ENCODE measurements at regions not wholly inside any gene's neighbourhood (a gene's known extent, or its start where the extent isn't known, plus 50 kb on each side); places are given as distances from the start of the nearest gene placed in this dataset.

DNA sequence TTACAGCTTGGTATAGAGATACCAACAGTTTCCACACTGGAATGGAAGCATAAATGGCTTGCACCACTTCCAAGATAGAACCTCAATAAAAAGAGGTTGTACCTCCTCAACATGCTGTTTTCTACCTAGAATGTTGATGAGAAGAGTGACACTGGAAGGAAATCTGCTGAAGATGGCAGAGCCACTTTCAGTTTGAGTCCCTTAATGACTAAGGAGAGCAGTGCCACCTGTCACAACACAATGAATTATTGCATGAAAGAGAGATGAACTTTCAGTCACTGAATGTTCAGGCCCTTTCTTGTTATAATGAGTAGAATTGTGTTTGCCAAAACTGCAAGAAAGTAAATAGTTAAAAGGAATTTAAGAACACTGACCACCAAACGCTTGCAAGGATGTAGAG lies 958.5 kb downstream of the DTWD2 start:
- Histone ChIP-seq H3K9ac (ENCODE audit: control insufficient read depth, extremely low read depth, insufficient read depth, low read length) (no peak overlapping the region), H3K4me2 (ENCODE audit: control insufficient read depth, extremely low read depth, insufficient read depth, low read depth, low read length) (no peak overlapping the region), H2AFZ (ENCODE audit: control insufficient read depth, low read length) (no peak overlapping the region), H3K4me1 (ENCODE audit: control insufficient read depth, extremely low read depth, insufficient read depth, low read length) (no peaks in the 10 kb centered on the region), H3K27me3 (ENCODE audit: control insufficient read depth, extremely low read depth, insufficient read depth, low read length) (no peaks in the 10 kb centered on the region), H3K36me3 (ENCODE audit: control insufficient read depth in 2 of 2, extremely low read depth in 1 of 2, insufficient read depth in 2 of 2, low read length in 2 of 2) (no peaks in the 10 kb centered on the region), H3K9me1 (ENCODE audit: control insufficient read depth, extremely low read depth, insufficient read depth, low read length) (no peaks in the 10 kb centered on the region), H3K4me3 (ENCODE audit: control insufficient read depth in 2 of 3, extremely low read depth in 1 of 3, insufficient read depth in 2 of 3, low read depth in 1 of 3, low read length in 3 of 3) (no peak overlapping the region), H3K9me3 (ENCODE audit: control insufficient read depth, low read depth, low read length) (no peaks in the 10 kb centered on the region), H3K27ac (ENCODE audit: control insufficient read depth, insufficient read depth, low read length) (no peak overlapping the region), H4K20me1 (ENCODE audit: control insufficient read depth, extremely low read depth, insufficient read depth, low read length) (no peaks in the 10 kb centered on the region), H3K79me2 (ENCODE audit: control insufficient read depth, insufficient read depth, low read length) (no peaks in the 10 kb centered on the region)
- TF ChIP-seq EZH2 (IDR thresholded peaks at IDR 0.05; ENCODE audit: low read length): no peak
- TF ChIP-seq, protein P1, sequence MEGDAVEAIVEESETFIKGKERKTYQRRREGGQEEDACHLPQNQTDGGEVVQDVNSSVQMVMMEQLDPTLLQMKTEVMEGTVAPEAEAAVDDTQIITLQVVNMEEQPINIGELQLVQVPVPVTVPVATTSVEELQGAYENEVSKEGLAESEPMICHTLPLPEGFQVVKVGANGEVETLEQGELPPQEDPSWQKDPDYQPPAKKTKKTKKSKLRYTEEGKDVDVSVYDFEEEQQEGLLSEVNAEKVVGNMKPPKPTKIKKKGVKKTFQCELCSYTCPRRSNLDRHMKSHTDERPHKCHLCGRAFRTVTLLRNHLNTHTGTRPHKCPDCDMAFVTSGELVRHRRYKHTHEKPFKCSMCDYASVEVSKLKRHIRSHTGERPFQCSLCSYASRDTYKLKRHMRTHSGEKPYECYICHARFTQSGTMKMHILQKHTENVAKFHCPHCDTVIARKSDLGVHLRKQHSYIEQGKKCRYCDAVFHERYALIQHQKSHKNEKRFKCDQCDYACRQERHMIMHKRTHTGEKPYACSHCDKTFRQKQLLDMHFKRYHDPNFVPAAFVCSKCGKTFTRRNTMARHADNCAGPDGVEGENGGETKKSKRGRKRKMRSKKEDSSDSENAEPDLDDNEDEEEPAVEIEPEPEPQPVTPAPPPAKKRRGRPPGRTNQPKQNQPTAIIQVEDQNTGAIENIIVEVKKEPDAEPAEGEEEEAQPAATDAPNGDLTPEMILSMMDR (optimal IDR thresholded peaks at IDR 0.05 in 1 of 3, IDR thresholded peaks at IDR 0.05 in 1 of 3, conservative IDR thresholded peaks at IDR 0.05 in 1 of 3; ENCODE audit: extremely low read depth in 1 of 3, insufficient read depth in 2 of 3, low read length in 3 of 3): no peak
- FAIRE-seq (no peak), DNase-seq (ENCODE audit: low read depth, low spot score) (no peak)
- dilution Hi-C loops (cut with MboI; ENCODE audit: extremely low pct_ligation_motif_present, low sequenced_read_pairs): no loop called here

DNA sequence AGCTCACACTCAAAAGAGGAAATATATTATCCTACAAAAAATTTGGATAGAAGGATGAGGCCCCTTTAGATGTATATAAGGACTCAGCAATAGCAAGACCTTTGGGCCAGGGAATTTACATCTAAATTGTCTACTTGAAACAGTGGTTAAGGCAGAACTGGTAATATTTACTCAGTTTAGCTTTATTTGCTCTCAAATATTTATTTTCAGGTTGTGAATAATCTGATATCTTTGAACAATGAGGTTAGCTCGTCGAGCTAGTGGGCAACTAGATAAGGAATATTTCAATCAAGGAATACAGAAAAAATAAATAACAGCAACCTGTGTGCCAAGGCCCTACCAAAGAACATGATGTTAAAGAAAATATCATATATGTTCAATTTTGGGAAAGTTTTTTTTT lies 966.3 kb downstream of the DTWD2 start:
- no peak for FAIRE-seq
- Histone ChIP-seq H4K20me1 (ENCODE audit: control insufficient read depth, extremely low read depth, insufficient read depth, low read length) (no peaks in the 10 kb centered on the region), H3K27me3 (ENCODE audit: control insufficient read depth, extremely low read depth, insufficient read depth, low read length) (no peaks in the 10 kb centered on the region), H3K4me1 (ENCODE audit: control insufficient read depth, extremely low read depth, insufficient read depth, low read length) (no peaks in the 10 kb centered on the region), H3K4me3 (ENCODE audit: control insufficient read depth in 2 of 3, extremely low read depth in 1 of 3, insufficient read depth in 2 of 3, low read depth in 1 of 3, low read length in 3 of 3) (no peak overlapping the region), H3K9ac (ENCODE audit: control insufficient read depth, extremely low read depth, insufficient read depth, low read length) (no peak overlapping the region), H3K9me1 (ENCODE audit: control insufficient read depth, extremely low read depth, insufficient read depth, low read length) (no peaks in the 10 kb centered on the region), H3K36me3 (ENCODE audit: control insufficient read depth in 2 of 2, extremely low read depth in 1 of 2, insufficient read depth in 2 of 2, low read length in 2 of 2) (no peaks in the 10 kb centered on the region), H3K4me2 (ENCODE audit: control insufficient read depth, extremely low read depth, insufficient read depth, low read depth, low read length) (no peak overlapping the region), H3K27ac (ENCODE audit: control insufficient read depth, insufficient read depth, low read length) (no peak overlapping the region), H3K79me2 (ENCODE audit: control insufficient read depth, insufficient read depth, low read length) (no peaks in the 10 kb centered on the region), H3K9me3 (ENCODE audit: control insufficient read depth, low read depth, low read length) (no peaks in the 10 kb centered on the region), H2AFZ (ENCODE audit: control insufficient read depth, low read length) (no peak overlapping the region)
- DNase-seq (ENCODE audit: low read depth, low spot score): no peak
- no peak for TF ChIP-seq EZH2 (IDR thresholded peaks at IDR 0.05; ENCODE audit: low read length)
- TF ChIP-seq, protein P1 (optimal IDR thresholded peaks at IDR 0.05 in 1 of 3, IDR thresholded peaks at IDR 0.05 in 1 of 3, conservative IDR thresholded peaks at IDR 0.05 in 1 of 3; ENCODE audit: extremely low read depth in 1 of 3, insufficient read depth in 2 of 3, low read length in 3 of 3): no peak
- dilution Hi-C loops (cut with MboI; ENCODE audit: extremely low pct_ligation_motif_present, low sequenced_read_pairs): no loop called here

All from keratinocyte (primary cell).